Fibroblast of the aortic adventitia (primary cell): ENCODE measurements at regions not wholly inside any gene's neighbourhood (a gene's known extent, or its start where the extent isn't known, plus 50 kb on each side); places are given as distances from the start of the nearest gene placed in this dataset.

Experiments used
- DNase-seq: peaks from one replicate; pipeline ENCODE4 v3.0.0-alpha.2; 2010; ENCODE audit warnings: low read depth
- H3K4me3 ChIP-seq: 2 replicates; pipeline ENCODE4 v1.5.1; 2011; ENCODE audit warnings: low read depth, mild to moderate bottlenecking, control low read depth, low read length, moderate library complexity
- CTCF ChIP-seq: IDR thresholded peaks from 2 replicates; pipeline ENCODE4 v1.5.1; 2011; ENCODE audit warnings: mild to moderate bottlenecking, low read length, control low read depth, inconsistent platforms; ENCODE audit not compliant: insufficient read depth

GRCh38 chr11:92276773-92277172 is 52.2 kb downstream of the FAT3 start:
- no peak for DNase-seq
- no peak overlapping the region for H3K4me3 ChIP-seq
- no peak for TF ChIP-seq CTCF

GRCh38 chr11:92277871-92278270 is 53.3 kb downstream of the FAT3 start:
- H3K4me3 ChIP-seq, result no peak overlapping the region
- no peak for TF ChIP-seq CTCF
- no peak for DNase-seq

- TF ChIP-seq CTCF, result no peak
- DNase-seq, result no peak
- no peak overlapping the region for H3K4me3 ChIP-seq
Measured at GRCh38 chr11:92278791-92279433, 54.3 kb downstream of the FAT3 start.

GRCh38 chr11:92284107-92284506 is 59.5 kb downstream of the FAT3 start:
- TF ChIP-seq CTCF, result no peak
- H3K4me3 ChIP-seq, result no peak overlapping the region
- DNase-seq, result no peak

GRCh38 chr11:92284558-92284957 is 59.9 kb downstream of the FAT3 start:
- no peak overlapping the region for H3K4me3 ChIP-seq
- DNase-seq, result no peak
- TF ChIP-seq CTCF, result no peak

- no peak overlapping the region for H3K4me3 ChIP-seq
- TF ChIP-seq CTCF, result no peak
- DNase-seq, result no peak
Measured at GRCh38 chr11:92285776-92286175, 61.2 kb downstream of the FAT3 start.

- no peak overlapping the region for H3K4me3 ChIP-seq
- TF ChIP-seq CTCF, result no peak
- DNase-seq, result no peak
Measured at GRCh38 chr11:92286709-92287108, 62.1 kb downstream of the FAT3 start.
